ENCODE measurements at regions not wholly inside any gene's neighbourhood (a gene's known extent, or its start where the extent isn't known, plus 50 kb on each side); places are given as distances from the start of the nearest gene placed in this dataset.

- TF ChIP-seq CTCF (IDR thresholded peaks at IDR 0.05 in 8 of 11, conservative IDR thresholded peaks at IDR 0.05 in 3 of 11) = no peak
- no peak for TF ChIP-seq POLR2A (IDR thresholded peaks at IDR 0.05)
These were observed 463.5 kb downstream of the LMO4 start for GRCh38 chr1:87791931-87792740.
